Common myeloid progenitor, CD34-positive (primary cell): ENCODE measurements at regions not wholly inside any gene's neighbourhood (a gene's known extent, or its start where the extent isn't known, plus 50 kb on each side); places are given as distances from the start of the nearest gene placed in this dataset.

Source experiments
- CTCF ChIA-PET: fragments of 350-600 bp; sonication (Branson Sonifier 250); formaldehyde crosslinking; loops from one replicate; lab custom pipeline; 2021; ENCODE audit warnings: antibody characterized with exemption; lab: Charles Lee
- POLR2A ChIA-PET: fragments of 350-600 bp; sonication (Branson Sonifier 250); formaldehyde crosslinking; loops from one replicate; lab custom pipeline; 2021; ENCODE audit warnings: antibody characterized with exemption; lab: Charles Lee
- DNase-seq, 3 donors: peaks; one replicate each; pipeline versions ENCODE4 v3.0.0 to v3.0.0-alpha.2; 2013
- H3K27ac ChIP-seq, 2 experiments: 1 replicate in 1 of 2; 2 replicates in 1 of 2; pipeline ENCODE4 v1.7.0; 2013; ENCODE audit warnings: inconsistent platforms in 2 of 2, low read length in 2 of 2, mild to moderate bottlenecking in 2 of 2, low read depth in 1 of 2, moderate library complexity in 1 of 2; ENCODE audit not compliant: severe bottlenecking in 2 of 2, insufficient read depth in 1 of 2, poor library complexity in 1 of 2
- H3K27me3 ChIP-seq, 5 experiments: replicated peaks in 2 of 5; 1 replicate in 3 of 5; 2 replicates in 2 of 5; pipeline versions ENCODE4 v1.6.1 to v1.7.0; 2013; ENCODE audit warnings: low read length in 4 of 5, mild to moderate bottlenecking in 2 of 5, moderate library complexity in 2 of 5, inconsistent platforms in 1 of 5; ENCODE audit not compliant: insufficient read depth in 5 of 5, control insufficient read depth in 4 of 5
- H3K36me3 ChIP-seq, 4 experiments: 1 replicate in 2 of 4; 2 replicates in 2 of 4; pipeline versions ENCODE4 v1.6.1 to v1.7.0; 2013; ENCODE audit warnings: low read length in 3 of 4, control low read depth in 1 of 4, mild to moderate bottlenecking in 1 of 4; ENCODE audit not compliant: control insufficient read depth in 4 of 4, insufficient read depth in 4 of 4
- H3K4me1 ChIP-seq, 4 experiments: 1 replicate in 3 of 4; 2 replicates in 1 of 4; pipeline versions ENCODE4 v1.6.1 to v1.7.1; 2013; ENCODE audit warnings: low read length in 3 of 4, mild to moderate bottlenecking in 3 of 4, control low read depth in 1 of 4, inconsistent platforms in 1 of 4, moderate library complexity in 1 of 4; ENCODE audit not compliant: control insufficient read depth in 4 of 4, insufficient read depth in 4 of 4; ENCODE audit errors: control extremely low read depth in 1 of 4
- H3K4me3 ChIP-seq, 7 experiments: 1 replicate in 4 of 7; 2 replicates in 3 of 7; pipeline versions ENCODE4 v1.5.1 to v1.7.0; 2013; ENCODE audit warnings: mild to moderate bottlenecking in 7 of 7, low read length in 6 of 7, moderate library complexity in 6 of 7, inconsistent platforms in 2 of 7, low read depth in 2 of 7, control low read depth in 1 of 7; ENCODE audit not compliant: insufficient read depth in 4 of 7, control insufficient read depth in 1 of 7; ENCODE audit errors: extremely low read depth in 1 of 7
- H3K9me3 ChIP-seq, 5 experiments: 1 replicate in 4 of 5; 2 replicates in 1 of 5; pipeline versions ENCODE4 v1.6.1 to v1.7.1; 2013; ENCODE audit warnings: low read length in 4 of 5, mild to moderate bottlenecking in 2 of 5, inconsistent platforms in 1 of 5, low read depth in 1 of 5, moderate library complexity in 1 of 5; ENCODE audit not compliant: control insufficient read depth in 4 of 5, insufficient read depth in 2 of 5; ENCODE audit errors: control extremely low read depth in 1 of 5
- WGBS: methylation state at CpG from one replicate; pipeline ENCODE4 v1.1.5; 2013; ENCODE audit not compliant: insufficient coverage; 5-methylcytosine and 5-hydroxymethylcytosine counted together

- DNase-seq = no peak
- Histone ChIP-seq H3K36me3 (no peaks in the 10 kb centered on the region), H3K4me3 (no peak overlapping the region), H3K4me1 (no peaks in the 10 kb centered on the region), H3K27me3 (peaks cover 0 to 24% (median 2%) of the 10 kb centered on the region in 5 experiments), H3K9me3 (no peaks in the 10 kb centered on the region), H3K27ac (no peak overlapping the region)
- ChIA-PET POLR2A (no interaction called here), CTCF (no interaction called here)
- WGBS = 70% methylated on average over 12 of the region's 14 CpGs
Measured at GRCh38 chr10:128723631-128724205, 597.5 kb upstream of the MKI67 start.

DNA sequence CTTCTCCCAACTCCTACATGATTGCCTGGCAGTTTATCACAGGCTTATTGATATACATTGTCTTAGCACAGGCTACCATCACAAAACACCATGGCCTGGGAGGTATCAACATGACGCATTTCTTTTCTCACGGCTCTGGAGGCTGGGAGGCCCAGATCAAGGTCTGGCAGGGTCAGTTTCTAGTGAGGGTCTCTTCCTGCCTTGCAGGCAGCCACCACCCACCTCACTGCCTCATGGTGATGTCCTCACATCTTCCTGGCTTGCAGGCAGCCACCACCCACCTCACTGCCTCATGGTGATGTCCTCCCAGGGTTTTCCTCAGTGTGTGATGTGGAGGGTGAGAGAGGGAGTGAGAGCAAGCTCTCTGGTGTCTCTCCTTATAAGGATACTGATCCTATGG, 599.3 kb upstream of the MKI67 start:
- Histone ChIP-seq H3K4me3 (no peak overlapping the region), H3K27me3 (peaks cover 0 to 25% (median 2%) of the 10 kb centered on the region in 5 experiments), H3K36me3 (no peaks in the 10 kb centered on the region), H3K4me1 (no peaks in the 10 kb centered on the region), H3K27ac (no peak overlapping the region), H3K9me3 (no peaks in the 10 kb centered on the region)
- POLR2A ChIA-PET = no interaction called here
- CTCF ChIA-PET = no interaction called here
- no peak for DNase-seq
- 88% methylated on average over 2 of the region's 2 CpGs for WGBS

- Histone ChIP-seq H3K27ac (no peak overlapping the region), H3K9me3 (no peaks in the 10 kb centered on the region), H3K4me1 (no peaks in the 10 kb centered on the region), H3K36me3 (no peaks in the 10 kb centered on the region), H3K27me3 (peaks cover 0 to 25% (median 2%) of the 10 kb centered on the region in 5 experiments), H3K4me3 (no peak overlapping the region)
- ChIA-PET CTCF (interaction anchor here (0.6 kb wide), 1 partner anchor 84 kb away, joined by 3 read pairs; no protein-coding TSS in a partner anchor), POLR2A (no interaction called here)
- 62% methylated on average over 4 of the region's 6 CpGs for WGBS
- DNase-seq = no peak
Measured at GRCh38 chr10:128727114-128727513, 600.9 kb upstream of the MKI67 start.

DNA sequence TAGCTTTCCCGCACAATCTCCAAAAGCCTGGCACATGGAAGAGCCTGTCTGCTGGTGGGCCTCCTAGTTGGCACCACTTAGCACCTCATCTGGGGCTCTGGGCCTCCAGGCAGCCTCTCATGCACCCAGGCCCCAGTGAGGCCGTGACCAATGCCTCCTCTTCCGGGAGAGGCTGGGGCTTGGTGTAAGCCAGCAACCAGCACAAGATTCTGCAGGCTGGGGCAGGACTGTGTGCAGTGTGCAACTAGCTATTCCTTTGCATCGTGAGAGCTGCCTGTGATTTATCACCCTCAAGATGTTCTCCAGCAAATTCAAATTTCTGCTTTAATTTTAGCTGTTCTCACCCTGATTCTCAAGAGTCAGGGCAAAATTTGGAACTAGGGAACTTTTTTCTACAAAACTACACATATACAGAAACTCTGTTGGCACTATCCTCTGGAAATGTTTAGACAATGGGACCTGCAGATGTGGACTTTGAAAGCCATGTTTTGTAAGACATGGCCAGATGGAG, 603.7 kb upstream of the MKI67 start:
- no peaks in the 10 kb centered on the region for H3K4me1 ChIP-seq
- H3K4me3 ChIP-seq = no peak overlapping the region
- peaks cover 0 to 34% (median 3%) of the 10 kb centered on the region in 5 experiments for H3K27me3 ChIP-seq
- H3K27ac ChIP-seq = no peak overlapping the region
- WGBS = 97% methylated on average over 4 of the region's 4 CpGs
- DNase-seq = no peak
- POLR2A ChIA-PET = no interaction called here
- H3K36me3 ChIP-seq = no peaks in the 10 kb centered on the region
- CTCF ChIA-PET = no interaction called here
- no peaks in the 10 kb centered on the region for H3K9me3 ChIP-seq

- Histone ChIP-seq H3K36me3 (no peaks in the 10 kb centered on the region), H3K27ac (no peak overlapping the region), H3K4me3 (no peak overlapping the region), H3K9me3 (no peaks in the 10 kb centered on the region), H3K27me3 (peaks cover 0 to 31% (median 3%) of the 10 kb centered on the region in 5 experiments), H3K4me1 (no peaks in the 10 kb centered on the region)
- 98% methylated on average over 13 of the region's 13 CpGs for WGBS
- ChIA-PET CTCF (no interaction called here), POLR2A (no interaction called here)
- DNase-seq = no peak
Measured at GRCh38 chr10:128730922-128731321, 604.7 kb upstream of the MKI67 start.

GRCh38 chr10:128734161-128734560, 607.9 kb upstream of the MKI67 start:
- WGBS = 94% methylated on average over 5 of the region's 5 CpGs
- peaks cover 4 to 20% (median 7%) of the 10 kb centered on the region in 5 experiments for H3K27me3 ChIP-seq
- H3K4me3 ChIP-seq = no peak overlapping the region
- H3K9me3 ChIP-seq = no peaks in the 10 kb centered on the region
- DNase-seq = no peak
- H3K4me1 ChIP-seq = no peaks in the 10 kb centered on the region
- no peaks in the 10 kb centered on the region for H3K36me3 ChIP-seq
- POLR2A ChIA-PET = no interaction called here
- H3K27ac ChIP-seq = no peak overlapping the region
- CTCF ChIA-PET = no interaction called here

DNA sequence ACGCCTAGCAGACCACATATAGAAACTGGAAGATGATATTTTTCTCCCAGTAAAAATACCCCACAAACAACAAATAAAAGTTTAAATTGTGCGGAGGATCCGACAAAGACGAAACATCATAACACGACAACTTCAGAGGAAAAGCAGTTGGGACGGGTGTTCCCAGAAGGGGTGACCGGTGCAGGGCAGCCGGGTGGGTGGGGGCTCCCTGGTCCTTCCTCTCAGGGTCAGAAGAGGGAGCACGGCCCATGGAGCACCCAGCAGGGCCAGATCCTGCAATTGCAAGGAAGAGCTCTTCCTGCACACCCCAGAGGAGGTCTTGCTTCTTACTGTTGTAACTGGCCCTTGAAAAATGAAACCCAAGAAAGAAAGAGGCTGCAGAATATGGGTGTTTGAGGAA, 608.5 kb upstream of the MKI67 start:
- Histone ChIP-seq H3K9me3 (no peaks in the 10 kb centered on the region), H3K27me3 (peaks cover 4 to 25% (median 9%) of the 10 kb centered on the region in 5 experiments), H3K4me3 (no peak overlapping the region), H3K27ac (no peak overlapping the region), H3K36me3 (no peaks in the 10 kb centered on the region), H3K4me1 (no peaks in the 10 kb centered on the region)
- ChIA-PET POLR2A (no interaction called here), CTCF (no interaction called here)
- DNase-seq = no peak
- WGBS = 92% methylated on average over 7 of the region's 9 CpGs
